ENCODE measurements at regions not wholly inside any gene's neighbourhood (a gene's known extent, or its start where the extent isn't known, plus 50 kb on each side); places are given as distances from the start of the nearest gene placed in this dataset.
A peak's percentile ranks its signal among the peaks of the same experiment; 100 is the strongest.
"Not testable (repeated sequence)": the region's sequence is repeated elsewhere in the genome, so short reads cannot be mapped to it uniquely, and the experiment has no call there.

DNA sequence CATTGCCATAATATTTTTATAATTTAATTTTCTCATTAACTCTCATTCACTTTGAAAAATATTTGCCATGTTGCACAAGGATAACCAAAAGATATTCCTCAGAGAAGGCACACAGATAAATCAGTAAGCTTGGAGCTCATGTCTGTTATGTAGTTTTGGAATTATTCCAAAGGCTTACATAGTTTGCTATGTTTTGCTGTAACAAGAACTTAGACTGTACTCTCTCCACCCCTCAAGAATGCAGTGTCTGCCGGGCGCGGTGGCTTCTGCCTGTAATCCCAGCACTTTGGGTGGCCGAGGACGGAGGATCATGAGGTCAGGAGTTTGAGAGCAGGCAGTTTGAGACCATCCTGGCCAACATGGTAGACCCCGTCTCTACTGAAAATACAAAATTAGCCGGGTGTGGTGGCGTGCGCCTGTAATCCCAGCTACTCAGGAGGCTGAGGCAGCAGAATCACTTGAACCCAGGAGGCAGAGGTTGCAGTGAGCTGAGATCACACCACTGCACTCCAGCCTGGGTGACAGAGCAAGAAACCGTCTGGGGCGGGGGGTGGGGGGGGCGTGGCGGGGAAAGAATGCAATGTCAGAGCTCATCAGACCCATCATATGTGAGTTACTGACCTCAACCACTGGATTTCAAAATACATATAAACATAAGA is 351.0 kb downstream of the SPATA31A6 start:
- H3K27ac ChIP-seq; H3K4me3 ChIP-seq; H4K20me1 ChIP-seq (ENCODE audit: insufficient read depth, poor library complexity, severe bottlenecking); H3K4me2 ChIP-seq; H3K79me2 ChIP-seq; H3K36me3 ChIP-seq (replicated peaks; ENCODE audit: insufficient read depth, low read depth); H2AFZ ChIP-seq; H3K9me3 ChIP-seq (ENCODE audit: low read depth); H3K9me2 ChIP-seq (replicated peaks; ENCODE audit: insufficient read depth); H3K27me3 ChIP-seq; H3K4me1 ChIP-seq (ENCODE audit: insufficient read depth): not testable (repeated sequence)
- WGBS (ENCODE audit: low lambda C conversion rate, missing lambda C conversion rate), result 60% methylated on average over 9 of the region's 13 CpGs
- DNase-seq (ENCODE audit: low spot score), result peak; percentile 1

DNA sequence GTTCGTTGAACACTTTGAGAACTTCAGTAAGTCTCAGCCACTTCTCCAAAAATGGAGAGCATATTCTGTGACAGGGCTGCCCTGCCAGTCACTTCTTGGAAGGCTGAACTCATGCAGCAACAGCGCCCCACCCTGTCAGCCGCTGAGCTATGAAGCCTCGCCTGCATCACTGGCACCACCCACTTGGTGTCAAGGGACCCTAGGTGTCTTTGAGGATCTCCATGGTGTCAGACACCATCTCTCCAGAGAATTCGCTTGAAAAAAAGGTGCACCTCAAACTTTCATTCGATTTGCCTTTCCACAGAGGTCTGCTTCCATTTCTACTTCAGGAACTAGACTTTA is 351.5 kb downstream of the SPATA31A6 start:
- WGBS (ENCODE audit: low lambda C conversion rate, missing lambda C conversion rate), result 0% methylated on average over 1 of the region's 6 CpGs
- not testable (repeated sequence) for H3K4me3 ChIP-seq; H3K9me3 ChIP-seq (ENCODE audit: low read depth); H2AFZ ChIP-seq; H4K20me1 ChIP-seq (ENCODE audit: insufficient read depth, poor library complexity, severe bottlenecking); H3K36me3 ChIP-seq (replicated peaks; ENCODE audit: insufficient read depth, low read depth); H3K79me2 ChIP-seq; H3K4me2 ChIP-seq; H3K4me1 ChIP-seq (ENCODE audit: insufficient read depth); H3K27me3 ChIP-seq; H3K27ac ChIP-seq; H3K9me2 ChIP-seq (replicated peaks; ENCODE audit: insufficient read depth)
- peak; percentile 3 for DNase-seq (ENCODE audit: low spot score)

DNA sequence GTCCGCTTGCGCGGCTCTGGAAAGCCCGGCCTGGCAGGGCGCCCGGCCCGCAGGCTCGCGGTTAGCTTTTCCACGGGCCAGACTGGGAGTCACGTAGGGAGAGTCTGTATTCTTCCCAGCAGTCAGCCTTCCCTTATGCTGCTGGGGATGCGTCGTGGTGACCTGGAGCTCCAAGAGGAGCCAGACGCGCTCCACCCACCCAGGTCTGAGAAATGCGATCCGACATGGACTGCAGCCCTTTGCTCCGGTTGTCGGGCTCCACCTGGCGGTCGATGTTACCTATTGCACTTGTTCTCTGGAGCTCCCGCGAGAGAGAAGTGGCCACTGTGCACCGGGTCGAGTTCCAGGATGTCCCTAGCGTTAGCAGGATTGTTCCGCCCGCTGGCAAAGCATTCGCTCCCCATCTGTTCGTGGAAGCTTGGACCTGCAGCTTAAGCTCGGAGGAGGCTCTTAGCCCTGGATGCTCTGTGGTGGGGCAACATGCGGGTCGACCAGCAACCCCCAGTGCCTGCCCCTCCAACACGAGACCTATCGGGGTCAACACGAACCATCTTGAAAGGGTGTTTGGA is 367.4 kb downstream of the SPATA31A6 start:
- not testable (repeated sequence) for H2AFZ ChIP-seq; H3K27me3 ChIP-seq; H3K27ac ChIP-seq; H3K4me1 ChIP-seq (ENCODE audit: insufficient read depth); H3K9me3 ChIP-seq (ENCODE audit: low read depth); H3K4me2 ChIP-seq; H3K36me3 ChIP-seq (replicated peaks; ENCODE audit: insufficient read depth, low read depth); H3K4me3 ChIP-seq; DNase-seq (ENCODE audit: low spot score); H3K79me2 ChIP-seq; H3K9me2 ChIP-seq (replicated peaks; ENCODE audit: insufficient read depth); H4K20me1 ChIP-seq (ENCODE audit: insufficient read depth, poor library complexity, severe bottlenecking)
- TF ChIP-seq, protein P1, sequence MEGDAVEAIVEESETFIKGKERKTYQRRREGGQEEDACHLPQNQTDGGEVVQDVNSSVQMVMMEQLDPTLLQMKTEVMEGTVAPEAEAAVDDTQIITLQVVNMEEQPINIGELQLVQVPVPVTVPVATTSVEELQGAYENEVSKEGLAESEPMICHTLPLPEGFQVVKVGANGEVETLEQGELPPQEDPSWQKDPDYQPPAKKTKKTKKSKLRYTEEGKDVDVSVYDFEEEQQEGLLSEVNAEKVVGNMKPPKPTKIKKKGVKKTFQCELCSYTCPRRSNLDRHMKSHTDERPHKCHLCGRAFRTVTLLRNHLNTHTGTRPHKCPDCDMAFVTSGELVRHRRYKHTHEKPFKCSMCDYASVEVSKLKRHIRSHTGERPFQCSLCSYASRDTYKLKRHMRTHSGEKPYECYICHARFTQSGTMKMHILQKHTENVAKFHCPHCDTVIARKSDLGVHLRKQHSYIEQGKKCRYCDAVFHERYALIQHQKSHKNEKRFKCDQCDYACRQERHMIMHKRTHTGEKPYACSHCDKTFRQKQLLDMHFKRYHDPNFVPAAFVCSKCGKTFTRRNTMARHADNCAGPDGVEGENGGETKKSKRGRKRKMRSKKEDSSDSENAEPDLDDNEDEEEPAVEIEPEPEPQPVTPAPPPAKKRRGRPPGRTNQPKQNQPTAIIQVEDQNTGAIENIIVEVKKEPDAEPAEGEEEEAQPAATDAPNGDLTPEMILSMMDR (IDR thresholded peaks at IDR 0.05; ENCODE audit: poor library complexity), result peak; percentile 34
- 23% methylated on average over 17 of the region's 36 CpGs for WGBS (ENCODE audit: low lambda C conversion rate, missing lambda C conversion rate)

DNA sequence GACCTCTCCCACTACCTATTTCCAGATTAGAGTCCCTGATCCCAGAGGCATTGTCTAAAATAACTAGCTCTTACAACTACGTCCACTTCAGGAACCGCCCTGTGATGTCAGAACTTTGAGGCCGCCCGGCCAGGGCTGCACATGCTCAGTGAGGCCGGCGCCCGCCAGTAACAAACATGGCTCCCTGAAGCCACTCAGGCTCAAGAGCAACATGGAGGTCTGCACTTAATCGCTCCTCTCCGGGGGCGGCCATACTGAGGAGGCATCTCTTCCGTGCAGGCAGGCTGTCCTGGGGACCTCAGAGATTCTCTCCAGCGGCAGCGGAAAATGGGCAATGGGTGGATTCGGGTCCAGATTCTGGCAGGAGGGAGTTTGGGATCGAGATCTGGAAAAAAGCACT is 385.1 kb downstream of the SPATA31A6 start:
- H3K4me1 ChIP-seq (ENCODE audit: insufficient read depth); H4K20me1 ChIP-seq (ENCODE audit: insufficient read depth, poor library complexity, severe bottlenecking); H3K9me3 ChIP-seq (ENCODE audit: low read depth); H3K27me3 ChIP-seq; H3K79me2 ChIP-seq; H3K9me2 ChIP-seq (replicated peaks; ENCODE audit: insufficient read depth); DNase-seq (ENCODE audit: low spot score); H2AFZ ChIP-seq; H3K4me2 ChIP-seq; H3K36me3 ChIP-seq (replicated peaks; ENCODE audit: insufficient read depth, low read depth); H3K4me3 ChIP-seq; H3K27ac ChIP-seq: not testable (repeated sequence)
- WGBS (ENCODE audit: low lambda C conversion rate, missing lambda C conversion rate), result no CpG with 5 or more reads among the region's 15 CpGs

DNA sequence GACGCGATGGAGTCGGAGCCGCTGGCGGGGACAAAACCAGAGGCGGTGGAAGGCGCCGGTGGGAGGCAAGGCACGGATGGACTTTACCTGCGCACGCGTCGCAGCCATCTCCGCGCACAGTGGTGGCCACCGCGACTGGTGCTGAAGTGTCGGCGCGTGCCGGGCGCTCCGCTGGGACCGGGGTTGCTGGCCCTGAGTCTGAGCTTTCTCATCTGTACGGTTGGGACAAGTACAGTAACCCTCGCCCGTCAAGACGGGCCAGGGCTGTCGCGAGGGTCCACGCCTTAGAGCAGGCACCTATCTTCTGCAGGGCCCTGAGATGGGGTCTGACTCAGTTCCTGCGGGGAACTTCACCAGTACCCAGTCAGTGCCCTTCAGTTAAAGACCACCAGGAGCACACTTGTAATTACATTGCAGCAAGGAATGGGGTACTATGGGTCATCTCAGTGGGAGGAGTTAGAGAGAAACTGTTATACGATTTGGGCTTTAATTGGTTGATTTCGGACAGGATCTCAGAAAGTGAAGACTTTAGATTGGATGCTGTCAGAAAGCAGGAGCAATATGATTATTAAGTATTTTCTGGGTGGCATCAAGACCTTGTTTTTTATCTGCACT is 385.6 kb downstream of the SPATA31A6 start:
- not testable (repeated sequence) for H3K27ac ChIP-seq; H3K4me3 ChIP-seq; DNase-seq (ENCODE audit: low spot score)

DNA sequence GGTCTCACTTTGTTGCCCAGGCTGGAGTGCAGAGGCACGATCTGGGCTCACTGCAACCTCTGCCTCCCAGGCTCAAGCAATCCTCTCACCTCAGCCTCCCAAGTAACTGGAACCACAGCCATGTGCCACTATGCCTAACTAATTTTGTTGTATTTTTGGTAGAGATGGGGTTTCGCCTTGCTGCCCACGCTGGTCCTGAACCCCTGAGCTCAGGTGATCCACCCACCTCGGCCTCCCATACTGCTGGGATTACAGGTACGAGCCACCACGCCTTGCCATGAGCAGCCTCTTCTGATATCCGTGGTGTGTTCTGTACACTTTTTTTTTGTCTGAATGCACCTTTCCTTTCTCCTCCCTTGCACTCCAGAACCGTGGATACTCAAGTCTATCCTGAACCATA is 394.4 kb downstream of the SPATA31A6 start:
- not testable (repeated sequence) for H3K9me2 ChIP-seq (replicated peaks; ENCODE audit: insufficient read depth); H3K4me1 ChIP-seq (ENCODE audit: insufficient read depth); H2AFZ ChIP-seq; H3K27ac ChIP-seq; H4K20me1 ChIP-seq (ENCODE audit: insufficient read depth, poor library complexity, severe bottlenecking); H3K79me2 ChIP-seq; DNase-seq (ENCODE audit: low spot score); H3K4me3 ChIP-seq; H3K4me2 ChIP-seq; H3K9me3 ChIP-seq (ENCODE audit: low read depth); H3K36me3 ChIP-seq (replicated peaks; ENCODE audit: insufficient read depth, low read depth); H3K27me3 ChIP-seq
- 61% methylated on average over 5 of the region's 8 CpGs for WGBS (ENCODE audit: low lambda C conversion rate, missing lambda C conversion rate)

More for the DNA sequence above, 385.6 kb downstream of the SPATA31A6 start:
- not testable (repeated sequence) for H3K9me2 ChIP-seq (replicated peaks; ENCODE audit: insufficient read depth); H3K9me3 ChIP-seq (ENCODE audit: low read depth); H4K20me1 ChIP-seq (ENCODE audit: insufficient read depth, poor library complexity, severe bottlenecking); H2AFZ ChIP-seq; H3K36me3 ChIP-seq (replicated peaks; ENCODE audit: insufficient read depth, low read depth); H3K27me3 ChIP-seq; H3K79me2 ChIP-seq; H3K4me1 ChIP-seq (ENCODE audit: insufficient read depth); H3K4me2 ChIP-seq
- WGBS (ENCODE audit: low lambda C conversion rate, missing lambda C conversion rate), result 61% methylated on average over 11 of the region's 34 CpGs

Data from hepatocyte (in vitro differentiated cells).